ENCODE measurements at regions not wholly inside any gene's neighbourhood (a gene's known extent, or its start where the extent isn't known, plus 50 kb on each side); places are given as distances from the start of the nearest gene placed in this dataset.

- WGBS, 4 donors = 31 to 45% (median 37%) methylated on average over 1 to 4 of the region's 4 CpGs
Observed at GRCh38 chrX:95218976-95219375, 1465.7 kb upstream of the DIAPH2 start.

GRCh38 chrX:95248386-95248785 lies 1436.3 kb upstream of the DIAPH2 start:
- no peak overlapping the region for H3K27ac ChIP-seq
- H3K9me3 ChIP-seq (replicated peaks in 1 of 3) = no peaks in the 10 kb centered on the region
- DNase-seq = no peak
- intact Hi-C loops (cut with DNase I) = no loop called here
- 64 to 86% (median 79%) methylated on average over 2 of the region's 2 CpGs for WGBS, 4 donors
- TF ChIP-seq POLR2A (IDR thresholded peaks at IDR 0.05) (no peak), CTCF (IDR thresholded peaks at IDR 0.05) (no peak)
- no peaks in the 10 kb centered on the region for H3K27me3 ChIP-seq
- H3K4me1 ChIP-seq (replicated peaks in 1 of 2) = no peaks in the 10 kb centered on the region
- no peak overlapping the region for H3K4me3 ChIP-seq
- H3K36me3 ChIP-seq (replicated peaks in 1 of 2) = no peaks in the 10 kb centered on the region

More at GRCh38 chrX:95218976-95219375, 1465.7 kb upstream of the DIAPH2 start:
- Histone ChIP-seq H3K36me3 (replicated peaks in 1 of 2) (no peaks in the 10 kb centered on the region), H3K27me3 (no peaks in the 10 kb centered on the region), H3K9me3 (replicated peaks in 1 of 3) (no peaks in the 10 kb centered on the region), H3K4me3 (no peak overlapping the region), H3K4me1 (replicated peaks in 1 of 2) (no peaks in the 10 kb centered on the region), H3K27ac (no peak overlapping the region)
- DNase-seq = no peak
- TF ChIP-seq POLR2A (IDR thresholded peaks at IDR 0.05) (no peak), CTCF (IDR thresholded peaks at IDR 0.05) (no peak)
- intact Hi-C loops (cut with DNase I) = no loop called here

GRCh38 chrX:95290455-95290854 lies 1394.2 kb upstream of the DIAPH2 start:
- no peaks in the 10 kb centered on the region for H3K4me1 ChIP-seq (replicated peaks in 1 of 2)
- no peak for DNase-seq
- no peaks in the 10 kb centered on the region for H3K36me3 ChIP-seq (replicated peaks in 1 of 2)
- H3K27me3 ChIP-seq = peaks cover 6% of the 10 kb centered on the region
- no peak overlapping the region for H3K27ac ChIP-seq
- H3K4me3 ChIP-seq = no peak overlapping the region
- WGBS, 4 donors = 66 to 83% (median 74%) methylated on average over 3 of the region's 3 CpGs
- intact Hi-C loops (cut with DNase I) = no loop called here
- no peak for TF ChIP-seq POLR2A (IDR thresholded peaks at IDR 0.05)
- no peak for TF ChIP-seq CTCF (IDR thresholded peaks at IDR 0.05)
- no peaks in the 10 kb centered on the region for H3K9me3 ChIP-seq (replicated peaks in 1 of 3)

- TF ChIP-seq CTCF (IDR thresholded peaks at IDR 0.05) (no peak), POLR2A (IDR thresholded peaks at IDR 0.05) (no peak)
- H3K4me3 ChIP-seq = no peak overlapping the region
- intact Hi-C loops (cut with DNase I) = no loop called here
- no peak for DNase-seq
- H3K9me3 ChIP-seq (replicated peaks in 1 of 3) = no peaks in the 10 kb centered on the region
- peaks cover 6% of the 10 kb centered on the region for H3K27me3 ChIP-seq
- no peaks in the 10 kb centered on the region for H3K36me3 ChIP-seq (replicated peaks in 1 of 2)
- H3K4me1 ChIP-seq (replicated peaks in 1 of 2) = no peaks in the 10 kb centered on the region
- no peak overlapping the region for H3K27ac ChIP-seq
Observed at GRCh38 chrX:95291561-95291960, 1393.1 kb upstream of the DIAPH2 start.

Measured in adrenal gland (tissue), 9 donors.